B cell (primary cell): ENCODE measurements at regions not wholly inside any gene's neighbourhood (a gene's known extent, or its start where the extent isn't known, plus 50 kb on each side); places are given as distances from the start of the nearest gene placed in this dataset.

Experiments
- ATAC-seq: fragments of 200-7000 bp; cut with Tn5 transposase; one replicate; pipeline ENCODE4 v1.10.0; 2021; ENCODE audit warnings: low read depth, mild to moderate bottlenecking, moderate number of reproducible peaks, moderate library complexity
- CTCF ChIA-PET: fragments of 350-600 bp; sonication (Branson Sonifier 250); formaldehyde crosslinking; loops from one replicate; lab custom pipeline; 2021; ENCODE audit warnings: antibody characterized with exemption, inconsistent platforms; lab: Charles Lee
- POLR2A ChIA-PET: fragments of 350-600 bp; sonication (Branson Sonifier 250); formaldehyde crosslinking; loops from one replicate; lab custom pipeline; 2021; ENCODE audit warnings: antibody characterized with exemption; lab: Charles Lee
- DNase-seq: peaks from one replicate; pipeline ENCODE4 v3.0.0; 2013
- H2AFZ ChIP-seq: 2 replicates; pipeline ENCODE4 v1.6.1; 2012; ENCODE audit warnings: mild to moderate bottlenecking, low read depth, low read length; ENCODE audit not compliant: insufficient read depth, poor library complexity, severe bottlenecking
- H3K27ac ChIP-seq, 2 donors: 1 replicate in 1 of 2; 2 replicates in 1 of 2; pipeline ENCODE4 v1.5.1; 2012 to 2013; ENCODE audit warnings: low read length in 2 of 2, mild to moderate bottlenecking in 2 of 2, moderate library complexity in 1 of 2
- H3K27me3 ChIP-seq, 4 experiments: fragments of 200-600 bp in 1 of 4; sonication (generic) in 1 of 4; replicated peaks in 1 of 4; 1 replicate in 2 of 4; 2 replicates in 2 of 4; pipeline versions ENCODE4 v1.6.1 to v1.7.0; 2013 to 2016; ENCODE audit warnings: low read length in 3 of 4, mild to moderate bottlenecking in 2 of 4, mixed read lengths in 1 of 4, moderate library complexity in 1 of 4; ENCODE audit not compliant: insufficient read depth in 4 of 4, control insufficient read depth in 3 of 4; ENCODE audit errors: control extremely low read depth in 1 of 4
- H3K36me3 ChIP-seq, 2 experiments: replicated peaks in 1 of 2; 1 replicate in 1 of 2; 2 replicates in 1 of 2; pipeline versions ENCODE4 v1.6.1 to v1.7.1; 2013; ENCODE audit warnings: low read length in 1 of 2; ENCODE audit not compliant: insufficient read depth in 2 of 2, control insufficient read depth in 1 of 2; ENCODE audit errors: control extremely low read depth in 1 of 2, extremely low read depth in 1 of 2
- H3K4me1 ChIP-seq, 2 donors: fragments of 200-600 bp in 1 of 2; sonication (generic) in 1 of 2; 1 replicate in 1 of 2; 2 replicates in 1 of 2; pipeline versions ENCODE4 v1.5.1 to v1.6.1; 2013 to 2017; ENCODE audit warnings: low read length in 2 of 2; ENCODE audit not compliant: control insufficient read depth in 2 of 2, insufficient read depth in 2 of 2
- H3K4me2 ChIP-seq: replicated peaks from 2 replicates; pipeline ENCODE3; 2012; ENCODE audit warnings: mild to moderate bottlenecking, low read depth, low read length; ENCODE audit not compliant: poor library complexity, severe bottlenecking
- H3K4me3 ChIP-seq, 5 experiments: fragments of 200-600 bp in 1 of 5; sonication (generic) in 1 of 5; 1 replicate in 3 of 5; 2 replicates in 2 of 5; pipeline versions ENCODE4 v1.5.1 to v1.7.0; 2011 to 2016; ENCODE audit warnings: low read length in 4 of 5, mild to moderate bottlenecking in 4 of 5, low read depth in 2 of 5, control low read depth in 1 of 5, moderate library complexity in 1 of 5; ENCODE audit not compliant: insufficient read depth in 1 of 5; ENCODE audit errors: control extremely low read depth in 1 of 5, extremely low read depth in 1 of 5
- H3K79me2 ChIP-seq: fragments of 200-600 bp; sonication (generic); one replicate; pipeline ENCODE4 v1.6.0; 2016; ENCODE audit warnings: low read length; ENCODE audit not compliant: control insufficient read depth, insufficient read depth
- H3K9ac ChIP-seq: fragments of 200-600 bp; sonication (generic); 2 replicates; pipeline ENCODE4 v1.6.1; 2017; ENCODE audit warnings: mild to moderate bottlenecking, low read length, moderate library complexity
- H3K9me3 ChIP-seq, 3 donors: one replicate each; pipeline versions ENCODE4 v1.6.1 to v1.7.1; 2013; ENCODE audit warnings: low read length in 2 of 3; ENCODE audit not compliant: control insufficient read depth in 2 of 3, insufficient read depth in 1 of 3; ENCODE audit errors: control extremely low read depth in 1 of 3
- H4K20me1 ChIP-seq: 2 replicates; pipeline ENCODE4 v1.6.0; 2012; ENCODE audit warnings: mild to moderate bottlenecking, low read length; ENCODE audit not compliant: insufficient read depth, control insufficient read depth, poor library complexity, severe bottlenecking
- H3K27ac Mint-ChIP-seq: one replicate; pipeline ENCODE4 v1.8.0; 2021; ENCODE audit warnings: mixed read lengths
- H3K27me3 Mint-ChIP-seq: one replicate; pipeline ENCODE4 v1.8.0; 2021; ENCODE audit warnings: mixed read lengths
- H3K4me1 Mint-ChIP-seq: one replicate; pipeline ENCODE4 v1.8.0; 2021; ENCODE audit warnings: mixed read lengths
- H3K4me3 Mint-ChIP-seq: one replicate; pipeline ENCODE4 v1.8.0; 2021; ENCODE audit warnings: mixed read lengths
- H3K9me3 Mint-ChIP-seq: one replicate; pipeline ENCODE4 v1.8.0; 2022; ENCODE audit warnings: mixed read lengths; ENCODE audit not compliant: insufficient read depth
- EZH2 ChIP-seq: IDR thresholded peaks from 2 replicates; pipeline ENCODE4 v1.6.1; 2012; ENCODE audit warnings: borderline replicate concordance, low read depth, mild to moderate bottlenecking, moderate library complexity, low read length; ENCODE audit not compliant: insufficient read depth, poor library complexity, severe bottlenecking
- WGBS: methylation state at CpG from one replicate; pipeline ENCODE4 v1.1.5; 2013; ENCODE audit warnings: missing lambda C conversion rate; ENCODE audit not compliant: insufficient coverage; 5-methylcytosine and 5-hydroxymethylcytosine counted together
- intact Hi-C: fragments of 100-400 bp; cut with micrococcal nuclease; formaldehyde crosslinking; loops from one replicate; pipeline ENCODE4 v1.10.0; 2022
- TF ChIP-seq, protein P1 (sequence below): fragments of 200-600 bp; IDR thresholded peaks from one replicate; pipeline ENCODE4 v1.8.0; 2022; ENCODE audit warnings: antibody characterized with exemption, mild to moderate bottlenecking

DNA sequence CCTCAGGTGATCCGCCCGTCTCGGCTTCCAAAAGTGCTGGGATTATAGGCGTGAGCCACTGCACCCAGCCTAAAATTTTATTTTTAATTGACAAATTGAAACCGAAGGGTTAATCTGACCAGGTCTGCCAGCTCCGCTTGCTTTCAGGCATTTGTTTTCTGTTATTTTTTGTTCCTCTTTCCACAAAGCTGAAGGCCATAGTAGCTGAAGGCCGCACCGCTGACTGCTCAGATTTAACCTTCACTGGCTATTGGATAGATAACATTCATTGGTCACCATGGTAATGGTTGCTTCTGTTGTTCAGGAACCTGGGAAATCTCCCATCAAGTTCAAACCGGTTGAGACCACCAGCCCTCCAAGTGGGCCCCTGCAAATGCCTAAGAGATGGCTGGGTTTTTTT is 124.5 kb upstream of the USP29 start:
- intact Hi-C loops, result no loop called here
- CTCF ChIA-PET, result no interaction called here
- Histone ChIP-seq H3K4me1 (no peaks in the 10 kb centered on the region), H3K4me2 (no peak overlapping the region), H2AFZ (no peak overlapping the region), H3K9ac (no peak overlapping the region), H3K79me2 (no peaks in the 10 kb centered on the region), H3K27ac (no peak overlapping the region), H3K27me3 (no peaks in the 10 kb centered on the region), H4K20me1 (no peaks in the 10 kb centered on the region), H3K4me3 (no peak overlapping the region), H3K36me3 (no peaks in the 10 kb centered on the region), H3K9me3 (peaks cover 0 to 47% (median 3%) of the 10 kb centered on the region in 3 donors)
- no peak for DNase-seq
- no peaks in the 10 kb centered on the region for H3K4me1 Mint-ChIP-seq
- H3K4me3 Mint-ChIP-seq, result no peak overlapping the region
- no peak overlapping the region for H3K27ac Mint-ChIP-seq
- TF ChIP-seq, protein P1, sequence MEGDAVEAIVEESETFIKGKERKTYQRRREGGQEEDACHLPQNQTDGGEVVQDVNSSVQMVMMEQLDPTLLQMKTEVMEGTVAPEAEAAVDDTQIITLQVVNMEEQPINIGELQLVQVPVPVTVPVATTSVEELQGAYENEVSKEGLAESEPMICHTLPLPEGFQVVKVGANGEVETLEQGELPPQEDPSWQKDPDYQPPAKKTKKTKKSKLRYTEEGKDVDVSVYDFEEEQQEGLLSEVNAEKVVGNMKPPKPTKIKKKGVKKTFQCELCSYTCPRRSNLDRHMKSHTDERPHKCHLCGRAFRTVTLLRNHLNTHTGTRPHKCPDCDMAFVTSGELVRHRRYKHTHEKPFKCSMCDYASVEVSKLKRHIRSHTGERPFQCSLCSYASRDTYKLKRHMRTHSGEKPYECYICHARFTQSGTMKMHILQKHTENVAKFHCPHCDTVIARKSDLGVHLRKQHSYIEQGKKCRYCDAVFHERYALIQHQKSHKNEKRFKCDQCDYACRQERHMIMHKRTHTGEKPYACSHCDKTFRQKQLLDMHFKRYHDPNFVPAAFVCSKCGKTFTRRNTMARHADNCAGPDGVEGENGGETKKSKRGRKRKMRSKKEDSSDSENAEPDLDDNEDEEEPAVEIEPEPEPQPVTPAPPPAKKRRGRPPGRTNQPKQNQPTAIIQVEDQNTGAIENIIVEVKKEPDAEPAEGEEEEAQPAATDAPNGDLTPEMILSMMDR, result no peak
- no peak for TF ChIP-seq EZH2
- peaks cover 14% of the 10 kb centered on the region for H3K9me3 Mint-ChIP-seq
- POLR2A ChIA-PET, result no interaction called here
- no peaks in the 10 kb centered on the region for H3K27me3 Mint-ChIP-seq
- ATAC-seq, result no peak
- WGBS, result 72% methylated on average over 8 of the region's 9 CpGs

DNA sequence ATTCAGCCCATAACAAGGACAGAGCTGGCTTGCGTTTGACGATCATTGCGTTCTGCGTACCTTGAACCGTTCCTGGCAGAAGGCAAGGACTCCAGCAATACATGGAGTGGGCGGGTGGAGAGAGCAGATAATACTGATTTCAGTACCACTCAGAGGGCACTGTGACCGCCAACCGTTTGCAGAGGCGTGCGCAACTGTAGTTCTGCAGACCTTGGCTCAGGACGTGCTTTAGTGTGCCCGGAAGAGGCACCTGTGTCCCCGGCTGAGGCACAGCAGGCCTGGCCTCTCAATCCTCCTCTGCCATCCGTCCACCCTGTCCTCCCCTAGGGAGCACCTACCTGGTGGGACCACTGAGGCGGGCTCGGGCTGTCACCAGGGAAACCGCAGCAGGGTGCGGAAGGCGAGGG is 117.6 kb upstream of the USP29 start:
- Histone ChIP-seq H3K4me3 (no peak overlapping the region), H3K4me1 (no peaks in the 10 kb centered on the region), H3K27ac (no peak overlapping the region), H3K36me3 (no peaks in the 10 kb centered on the region), H3K9ac (no peak overlapping the region), H3K9me3 (peaks cover 0 to 56% (median 3%) of the 10 kb centered on the region in 3 donors), H2AFZ (no peak overlapping the region), H3K4me2 (no peak overlapping the region), H3K27me3 (no peaks in the 10 kb centered on the region), H3K79me2 (no peaks in the 10 kb centered on the region), H4K20me1 (no peaks in the 10 kb centered on the region)
- TF ChIP-seq, protein P1, result no peak
- no peak for TF ChIP-seq EZH2
- Mint-ChIP-seq H3K27me3 (no peaks in the 10 kb centered on the region), H3K4me3 (no peak overlapping the region), H3K4me1 (no peaks in the 10 kb centered on the region), H3K27ac (no peak overlapping the region), H3K9me3 (peaks cover 6% of the 10 kb centered on the region)
- intact Hi-C loops, result no loop called here
- ATAC-seq (no peak), DNase-seq (no peak)
- 91% methylated on average over 16 of the region's 19 CpGs for WGBS
- CTCF ChIA-PET, result no interaction called here
- POLR2A ChIA-PET, result no interaction called here
